ENCODE measurements at regions not wholly inside any gene's neighbourhood (a gene's known extent, or its start where the extent isn't known, plus 50 kb on each side); places are given as distances from the start of the nearest gene placed in this dataset.
"Not testable (repeated sequence)": the region's sequence is repeated elsewhere in the genome, so short reads cannot be mapped to it uniquely, and the experiment has no call there.

GRCh38 chr3:144864646-144865045, 893.0 kb downstream of the DIPK2A start:
- no peak for DNase-seq

GRCh38 chr3:144865948-144866347, 894.3 kb downstream of the DIPK2A start:
- DNase-seq, result no peak

- no peak for DNase-seq
Observed at GRCh38 chr3:144866476-144866875, 894.9 kb downstream of the DIPK2A start.

GRCh38 chr3:144868506-144868905, 896.9 kb downstream of the DIPK2A start:
- DNase-seq, result no peak

- DNase-seq, result no peak
Observed at GRCh38 chr3:144873066-144873465, 901.4 kb downstream of the DIPK2A start.

- no peak for DNase-seq
Observed at GRCh38 chr3:144875211-144875610, 903.6 kb downstream of the DIPK2A start.

GRCh38 chr3:144877356-144877755, 905.7 kb downstream of the DIPK2A start:
- DNase-seq, result no peak

GRCh38 chr3:144879701-144880100, 908.1 kb downstream of the DIPK2A start:
- no peak for DNase-seq

- DNase-seq, result no peak
Observed at GRCh38 chr3:144893980-144894379, 922.4 kb downstream of the DIPK2A start.

- no peak for DNase-seq
Observed at GRCh38 chr3:144894576-144894975, 923.0 kb downstream of the DIPK2A start.

- no peak for DNase-seq
Observed at GRCh38 chr3:144900366-144900765, 928.7 kb downstream of the DIPK2A start.

- not testable (repeated sequence) for DNase-seq
Observed at GRCh38 chr3:144907581-144907980, 936.0 kb downstream of the DIPK2A start.

GRCh38 chr3:144912968-144913367, 941.3 kb downstream of the DIPK2A start:
- no peak for DNase-seq

GRCh38 chr3:144915202-144915601, 943.6 kb downstream of the DIPK2A start:
- DNase-seq, result no peak

- no peak for DNase-seq
Observed at GRCh38 chr3:144921710-144922109, 950.1 kb downstream of the DIPK2A start.

- DNase-seq, result peak; percentile 48
Observed at GRCh38 chr3:144923046-144923775, 951.6 kb downstream of the DIPK2A start.

- no peak for DNase-seq
Observed at GRCh38 chr3:144930431-144930830, 958.8 kb downstream of the DIPK2A start.

GRCh38 chr3:144931590-144931989, 960.0 kb downstream of the DIPK2A start:
- DNase-seq, result no peak

- DNase-seq, result no peak
Observed at GRCh38 chr3:144942093-144942837, 970.6 kb downstream of the DIPK2A start.

- DNase-seq, result no peak
Observed at GRCh38 chr3:144942838-144943197, 971.2 kb downstream of the DIPK2A start.

GRCh38 chr3:144947895-144948294, 976.3 kb downstream of the DIPK2A start:
- no peak for DNase-seq

- no peak for DNase-seq
Observed at GRCh38 chr3:144948711-144949110, 977.1 kb downstream of the DIPK2A start.

- DNase-seq, result no peak
Observed at GRCh38 chr3:144953959-144954358, 982.3 kb downstream of the DIPK2A start.

GRCh38 chr3:144957398-144958101, 985.9 kb downstream of the DIPK2A start:
- DNase-seq, result no peak
